ENCODE measurements at regions not wholly inside any gene's neighbourhood (a gene's known extent, or its start where the extent isn't known, plus 50 kb on each side); places are given as distances from the start of the nearest gene placed in this dataset.

DNA sequence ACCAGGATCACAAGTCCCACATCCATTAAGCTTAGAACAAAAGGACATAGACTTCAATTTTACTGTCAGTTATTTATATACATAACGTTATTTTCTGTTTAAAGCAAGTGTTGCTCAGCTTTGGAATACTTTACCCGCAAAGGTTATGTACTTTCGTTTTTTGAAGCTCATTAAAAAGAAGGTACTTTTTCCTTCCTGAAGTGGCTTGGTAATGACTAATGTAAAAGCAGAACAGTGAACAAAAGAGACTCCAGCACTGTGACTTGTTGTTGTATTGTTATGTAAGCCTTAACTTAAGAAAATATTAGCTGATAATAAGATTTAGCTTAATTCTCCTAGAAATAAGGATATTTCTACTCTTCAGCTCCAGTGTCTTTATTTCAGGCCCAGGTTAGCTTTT lies 97.3 kb upstream of the SLCO6A1 start:
- ATAC-seq: no peak
- ChIA-PET CTCF (interaction anchor here (0.7 kb wide), 1 partner anchor 85 kb away, joined by 3 read pairs; no protein-coding TSS in a partner anchor), POLR2A (no interaction called here)
- Mint-ChIP-seq H3K36me3 (peaks cover 28% of the 10 kb centered on the region), H3K4me3 (no peak overlapping the region), H3K27ac (no peak overlapping the region), H3K27me3 (ENCODE audit: low read depth) (peaks cover 7% of the 10 kb centered on the region; the same call in 1 of the 2 replicates), H3K9me3 (peaks cover 29% of the 10 kb centered on the region), H3K4me1 (peaks cover 6% of the 10 kb centered on the region; the same call in 1 of the 2 replicates)
- TF ChIP-seq ZNF263 (CRISPR knock-in tag; IDR thresholded peaks at IDR 0.05; ENCODE audit: low read depth) (no peak), GRHL2 (CRISPR knock-in tag; IDR thresholded peaks at IDR 0.05; ENCODE audit: insufficient replicate concordance, severe bottlenecking) (no peak), IRF2 (CRISPR knock-in tag; IDR thresholded peaks at IDR 0.05; ENCODE audit: borderline replicate concordance, low read depth) (no peak), HMGA2 (CRISPR knock-in tag; IDR thresholded peaks at IDR 0.05) (no peak), CREM (CRISPR knock-in tag; IDR thresholded peaks at IDR 0.05) (no peak), JUN (CRISPR knock-in tag; IDR thresholded peaks at IDR 0.05) (no peak)
- TF ChIP-seq, protein P1, sequence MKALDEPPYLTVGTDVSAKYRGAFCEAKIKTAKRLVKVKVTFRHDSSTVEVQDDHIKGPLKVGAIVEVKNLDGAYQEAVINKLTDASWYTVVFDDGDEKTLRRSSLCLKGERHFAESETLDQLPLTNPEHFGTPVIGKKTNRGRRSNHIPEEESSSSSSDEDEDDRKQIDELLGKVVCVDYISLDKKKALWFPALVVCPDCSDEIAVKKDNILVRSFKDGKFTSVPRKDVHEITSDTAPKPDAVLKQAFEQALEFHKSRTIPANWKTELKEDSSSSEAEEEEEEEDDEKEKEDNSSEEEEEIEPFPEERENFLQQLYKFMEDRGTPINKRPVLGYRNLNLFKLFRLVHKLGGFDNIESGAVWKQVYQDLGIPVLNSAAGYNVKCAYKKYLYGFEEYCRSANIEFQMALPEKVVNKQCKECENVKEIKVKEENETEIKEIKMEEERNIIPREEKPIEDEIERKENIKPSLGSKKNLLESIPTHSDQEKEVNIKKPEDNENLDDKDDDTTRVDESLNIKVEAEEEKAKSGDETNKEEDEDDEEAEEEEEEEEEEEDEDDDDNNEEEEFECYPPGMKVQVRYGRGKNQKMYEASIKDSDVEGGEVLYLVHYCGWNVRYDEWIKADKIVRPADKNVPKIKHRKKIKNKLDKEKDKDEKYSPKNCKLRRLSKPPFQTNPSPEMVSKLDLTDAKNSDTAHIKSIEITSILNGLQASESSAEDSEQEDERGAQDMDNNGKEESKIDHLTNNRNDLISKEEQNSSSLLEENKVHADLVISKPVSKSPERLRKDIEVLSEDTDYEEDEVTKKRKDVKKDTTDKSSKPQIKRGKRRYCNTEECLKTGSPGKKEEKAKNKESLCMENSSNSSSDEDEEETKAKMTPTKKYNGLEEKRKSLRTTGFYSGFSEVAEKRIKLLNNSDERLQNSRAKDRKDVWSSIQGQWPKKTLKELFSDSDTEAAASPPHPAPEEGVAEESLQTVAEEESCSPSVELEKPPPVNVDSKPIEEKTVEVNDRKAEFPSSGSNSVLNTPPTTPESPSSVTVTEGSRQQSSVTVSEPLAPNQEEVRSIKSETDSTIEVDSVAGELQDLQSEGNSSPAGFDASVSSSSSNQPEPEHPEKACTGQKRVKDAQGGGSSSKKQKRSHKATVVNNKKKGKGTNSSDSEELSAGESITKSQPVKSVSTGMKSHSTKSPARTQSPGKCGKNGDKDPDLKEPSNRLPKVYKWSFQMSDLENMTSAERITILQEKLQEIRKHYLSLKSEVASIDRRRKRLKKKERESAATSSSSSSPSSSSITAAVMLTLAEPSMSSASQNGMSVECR (CRISPR knock-in tag; IDR thresholded peaks at IDR 0.05; ENCODE audit: borderline replicate concordance): no peak
- TF ChIP-seq, protein P2, sequence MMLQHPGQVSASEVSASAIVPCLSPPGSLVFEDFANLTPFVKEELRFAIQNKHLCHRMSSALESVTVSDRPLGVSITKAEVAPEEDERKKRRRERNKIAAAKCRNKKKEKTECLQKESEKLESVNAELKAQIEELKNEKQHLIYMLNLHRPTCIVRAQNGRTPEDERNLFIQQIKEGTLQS (CRISPR knock-in tag; conservative IDR thresholded peaks at IDR 0.05): no peak
- TF ChIP-seq, protein P3, sequence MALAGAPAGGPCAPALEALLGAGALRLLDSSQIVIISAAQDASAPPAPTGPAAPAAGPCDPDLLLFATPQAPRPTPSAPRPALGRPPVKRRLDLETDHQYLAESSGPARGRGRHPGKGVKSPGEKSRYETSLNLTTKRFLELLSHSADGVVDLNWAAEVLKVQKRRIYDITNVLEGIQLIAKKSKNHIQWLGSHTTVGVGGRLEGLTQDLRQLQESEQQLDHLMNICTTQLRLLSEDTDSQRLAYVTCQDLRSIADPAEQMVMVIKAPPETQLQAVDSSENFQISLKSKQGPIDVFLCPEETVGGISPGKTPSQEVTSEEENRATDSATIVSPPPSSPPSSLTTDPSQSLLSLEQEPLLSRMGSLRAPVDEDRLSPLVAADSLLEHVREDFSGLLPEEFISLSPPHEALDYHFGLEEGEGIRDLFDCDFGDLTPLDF (CRISPR knock-in tag; IDR thresholded peaks at IDR 0.05): no peak
- TF ChIP-seq, protein P4, sequence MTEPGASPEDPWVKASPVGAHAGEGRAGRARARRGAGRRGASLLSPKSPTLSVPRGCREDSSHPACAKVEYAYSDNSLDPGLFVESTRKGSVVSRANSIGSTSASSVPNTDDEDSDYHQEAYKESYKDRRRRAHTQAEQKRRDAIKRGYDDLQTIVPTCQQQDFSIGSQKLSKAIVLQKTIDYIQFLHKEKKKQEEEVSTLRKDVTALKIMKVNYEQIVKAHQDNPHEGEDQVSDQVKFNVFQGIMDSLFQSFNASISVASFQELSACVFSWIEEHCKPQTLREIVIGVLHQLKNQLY (CRISPR knock-in tag; IDR thresholded peaks at IDR 0.05): no peak
- DNase-seq (ENCODE audit: low spot score): no peak

- TF ChIP-seq ATF1 (CRISPR knock-in tag; IDR thresholded peaks at IDR 0.05): no peak
- no peak for TF ChIP-seq CBFB (CRISPR knock-in tag; IDR thresholded peaks at IDR 0.05; ENCODE audit: low read depth)
- no peak overlapping the region for H3K27ac Mint-ChIP-seq
- DNase-seq (ENCODE audit: low spot score) (no peak), ATAC-seq (no peak)
- peaks cover 29% of the 10 kb centered on the region for H3K9me3 Mint-ChIP-seq
- H3K27me3 Mint-ChIP-seq (ENCODE audit: low read depth): peaks cover 3% of the 10 kb centered on the region; the same call in 1 of the 2 replicates
- peaks cover 6% of the 10 kb centered on the region; the same call in 1 of the 2 replicates for H3K4me1 Mint-ChIP-seq
- CTCF ChIA-PET: no interaction called here
- H3K4me3 Mint-ChIP-seq: no peak overlapping the region
- peaks cover 25% of the 10 kb centered on the region for H3K36me3 Mint-ChIP-seq
- POLR2A ChIA-PET: no interaction called here
Observed at GRCh38 chr5:102596951-102597350, 98.2 kb upstream of the SLCO6A1 start.

- no peaks in the 10 kb centered on the region for H3K27me3 Mint-ChIP-seq (ENCODE audit: low read depth)
- DNase-seq (ENCODE audit: low spot score): no peak
- no peak overlapping the region for H3K27ac Mint-ChIP-seq
- H3K9me3 Mint-ChIP-seq: peaks cover 16% of the 10 kb centered on the region
- ChIA-PET CTCF (no interaction called here), POLR2A (no interaction called here)
- no peak overlapping the region for H3K4me3 Mint-ChIP-seq
- peaks cover 17% of the 10 kb centered on the region for H3K4me1 Mint-ChIP-seq
- peaks cover 8% of the 10 kb centered on the region for H3K36me3 Mint-ChIP-seq
- no peak for ATAC-seq
- no peak for TF ChIP-seq HMGA2 (CRISPR knock-in tag; IDR thresholded peaks at IDR 0.05)
- TF ChIP-seq, protein P5, sequence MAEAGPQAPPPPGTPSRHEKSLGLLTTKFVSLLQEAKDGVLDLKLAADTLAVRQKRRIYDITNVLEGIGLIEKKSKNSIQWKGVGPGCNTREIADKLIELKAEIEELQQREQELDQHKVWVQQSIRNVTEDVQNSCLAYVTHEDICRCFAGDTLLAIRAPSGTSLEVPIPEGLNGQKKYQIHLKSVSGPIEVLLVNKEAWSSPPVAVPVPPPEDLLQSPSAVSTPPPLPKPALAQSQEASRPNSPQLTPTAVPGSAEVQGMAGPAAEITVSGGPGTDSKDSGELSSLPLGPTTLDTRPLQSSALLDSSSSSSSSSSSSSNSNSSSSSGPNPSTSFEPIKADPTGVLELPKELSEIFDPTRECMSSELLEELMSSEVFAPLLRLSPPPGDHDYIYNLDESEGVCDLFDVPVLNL (CRISPR knock-in tag; IDR thresholded peaks at IDR 0.05; ENCODE audit: borderline replicate concordance, low read depth): no peak
- no peak for TF ChIP-seq SMAD4 (CRISPR knock-in tag; IDR thresholded peaks at IDR 0.05)
- no peak for TF ChIP-seq NR1H2 (CRISPR knock-in tag; IDR thresholded peaks at IDR 0.05)
- no peak for TF ChIP-seq MXD4 (CRISPR knock-in tag; IDR thresholded peaks at IDR 0.05; ENCODE audit: borderline replicate concordance)
- no peak for TF ChIP-seq GTF2I (CRISPR knock-in tag; conservative IDR thresholded peaks at IDR 0.05)
- no peak for TF ChIP-seq CTCF (IDR thresholded peaks at IDR 0.05)
- no peak for TF ChIP-seq ETV6 (CRISPR knock-in tag; IDR thresholded peaks at IDR 0.05)
- no peak for TF ChIP-seq ZSCAN18 (CRISPR knock-in tag; IDR thresholded peaks at IDR 0.05)
- no peak for TF ChIP-seq TEAD4 (CRISPR knock-in tag; IDR thresholded peaks at IDR 0.05)
- no peak for TF ChIP-seq ZNF138 (CRISPR knock-in tag; conservative IDR thresholded peaks at IDR 0.05)
- TF ChIP-seq NR2C2 (CRISPR knock-in tag; IDR thresholded peaks at IDR 0.05): no peak
Observed at GRCh38 chr5:102599289-102599688, 100.5 kb upstream of the SLCO6A1 start.

Measured in WTC11 (cell line).